Fibroblast of mammary gland (primary cell): ENCODE measurements at regions not wholly inside any gene's neighbourhood (a gene's known extent, or its start where the extent isn't known, plus 50 kb on each side); places are given as distances from the start of the nearest gene placed in this dataset.
"Not testable (repeated sequence)": the region's sequence is repeated elsewhere in the genome, so short reads cannot be mapped to it uniquely, and the experiment has no call there.

Experiments
- DNase-seq: peaks from one replicate; pipeline ENCODE4 v3.0.0-alpha.2; 2010; ENCODE audit warnings: low read depth
- H3K4me3 ChIP-seq: 2 replicates; pipeline ENCODE4 v1.5.1; 2011; ENCODE audit warnings: low read depth, mild to moderate bottlenecking, low read length, moderate library complexity; ENCODE audit not compliant: control insufficient read depth
- TF ChIP-seq, protein P1 (sequence below): conservative IDR thresholded peaks from 2 replicates; pipeline ENCODE4 v1.5.1; 2011; ENCODE audit warnings: low read depth, low read length, inconsistent platforms; ENCODE audit not compliant: control insufficient read depth, insufficient read depth

- DNase-seq: no peak
Observed at GRCh38 chr14:34087571-34087970, 136.7 kb upstream of the EGLN3 start.

GRCh38 chr14:34086223-34086757 lies 135.4 kb upstream of the EGLN3 start:
- no peak for DNase-seq
- no peak overlapping the region for H3K4me3 ChIP-seq
- TF ChIP-seq, protein P1, sequence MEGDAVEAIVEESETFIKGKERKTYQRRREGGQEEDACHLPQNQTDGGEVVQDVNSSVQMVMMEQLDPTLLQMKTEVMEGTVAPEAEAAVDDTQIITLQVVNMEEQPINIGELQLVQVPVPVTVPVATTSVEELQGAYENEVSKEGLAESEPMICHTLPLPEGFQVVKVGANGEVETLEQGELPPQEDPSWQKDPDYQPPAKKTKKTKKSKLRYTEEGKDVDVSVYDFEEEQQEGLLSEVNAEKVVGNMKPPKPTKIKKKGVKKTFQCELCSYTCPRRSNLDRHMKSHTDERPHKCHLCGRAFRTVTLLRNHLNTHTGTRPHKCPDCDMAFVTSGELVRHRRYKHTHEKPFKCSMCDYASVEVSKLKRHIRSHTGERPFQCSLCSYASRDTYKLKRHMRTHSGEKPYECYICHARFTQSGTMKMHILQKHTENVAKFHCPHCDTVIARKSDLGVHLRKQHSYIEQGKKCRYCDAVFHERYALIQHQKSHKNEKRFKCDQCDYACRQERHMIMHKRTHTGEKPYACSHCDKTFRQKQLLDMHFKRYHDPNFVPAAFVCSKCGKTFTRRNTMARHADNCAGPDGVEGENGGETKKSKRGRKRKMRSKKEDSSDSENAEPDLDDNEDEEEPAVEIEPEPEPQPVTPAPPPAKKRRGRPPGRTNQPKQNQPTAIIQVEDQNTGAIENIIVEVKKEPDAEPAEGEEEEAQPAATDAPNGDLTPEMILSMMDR: no peak

More at GRCh38 chr14:34087571-34087970, 136.7 kb upstream of the EGLN3 start:
- no peak overlapping the region for H3K4me3 ChIP-seq
- TF ChIP-seq, protein P1: no peak

DNA sequence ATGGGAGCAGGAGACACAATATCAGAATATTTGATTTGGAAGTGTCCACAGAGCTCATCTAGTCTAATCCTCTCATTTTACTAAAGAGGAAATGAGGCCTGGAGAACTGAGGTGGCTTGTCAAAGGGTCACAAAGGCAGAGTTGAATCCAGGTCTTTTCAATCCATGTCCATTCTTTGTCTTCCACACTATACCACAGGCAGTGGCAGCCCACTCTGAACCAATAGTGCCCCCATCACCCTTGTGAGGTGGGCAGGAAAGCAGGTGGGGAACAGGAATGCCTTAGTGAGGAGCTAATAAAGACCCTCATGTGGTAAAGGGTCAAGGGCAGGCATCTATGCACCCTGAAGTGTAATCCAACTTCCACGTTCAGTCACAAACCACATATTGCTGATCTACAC lies 134.8 kb upstream of the EGLN3 start:
- TF ChIP-seq, protein P1: no peak
- no peak overlapping the region for H3K4me3 ChIP-seq
- no peak for DNase-seq

- peak; percentile 68 for DNase-seq
- no peak overlapping the region for H3K4me3 ChIP-seq
Observed at GRCh38 chr14:34081576-34082136, 130.8 kb upstream of the EGLN3 start.

DNA sequence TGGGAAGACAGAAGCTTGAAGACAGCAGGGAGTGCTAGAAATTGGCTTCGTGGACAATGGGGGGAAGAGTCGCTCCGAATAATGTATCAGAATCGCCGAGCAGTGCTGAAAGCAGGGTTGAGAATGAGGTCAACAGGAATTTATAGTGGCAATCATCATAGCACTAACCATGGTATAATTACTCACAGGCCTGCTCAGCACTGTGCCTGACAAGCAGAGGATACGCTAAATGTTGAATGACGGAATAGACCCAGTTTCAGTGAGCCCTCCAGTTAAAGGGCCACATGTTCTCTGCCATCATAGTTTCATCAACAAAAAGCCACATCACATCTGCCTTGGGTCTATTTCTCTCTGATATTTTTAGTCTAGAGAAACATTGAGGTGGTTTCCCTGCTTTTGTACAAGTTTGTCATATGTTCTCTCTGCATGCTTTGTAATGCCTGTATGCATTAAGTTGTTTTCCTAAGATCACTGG lies 130.3 kb upstream of the EGLN3 start:
- TF ChIP-seq, protein P1: no peak
- no peak overlapping the region for H3K4me3 ChIP-seq
- DNase-seq: peak; percentile 81

More at GRCh38 chr14:34081576-34082136, 130.8 kb upstream of the EGLN3 start:
- TF ChIP-seq, protein P1: no peak

DNA sequence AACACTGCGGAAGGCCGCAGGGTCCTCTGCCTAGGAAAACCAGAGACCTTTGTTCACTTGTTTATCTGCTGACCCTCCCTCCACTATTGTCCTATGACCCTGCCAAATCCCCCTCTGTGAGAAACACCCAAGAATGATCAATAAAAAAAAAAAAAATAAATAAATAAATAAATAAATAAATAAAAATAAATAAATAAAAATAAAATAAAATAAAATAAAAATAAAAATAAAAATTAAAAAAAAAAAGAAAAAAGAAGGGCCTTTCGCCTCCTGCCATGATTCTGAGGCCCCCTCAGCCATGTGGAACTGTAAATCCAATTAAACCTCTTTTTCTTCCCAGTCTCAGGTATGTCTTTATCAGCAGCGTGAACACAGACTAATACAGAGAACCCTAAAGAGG lies 128.8 kb upstream of the EGLN3 start:
- H3K4me3 ChIP-seq, DNase-seq: not testable (repeated sequence)

- TF ChIP-seq, protein P1: no peak
- no peak for DNase-seq
Observed at GRCh38 chr14:34078117-34078743, 127.4 kb upstream of the EGLN3 start.

More at GRCh38 chr14:34078117-34078743, 127.4 kb upstream of the EGLN3 start:
- H3K4me3 ChIP-seq: no peak overlapping the region
